PC-3 (cell line): ENCODE measurements at regions not wholly inside any gene's neighbourhood (a gene's known extent, or its start where the extent isn't known, plus 50 kb on each side); places are given as distances from the start of the nearest gene placed in this dataset.

ENCODE experiments used
- ATAC-seq: fragments of 200-7000 bp; cut with Tn5 transposase; 2 replicates; pipeline ENCODE4 v1.9.1; 2020; ENCODE audit warnings: mild to moderate bottlenecking, moderate library complexity
- BruUV-seq: library from RNA; stranded (reverse); fragments of 400-500 nt; replicated peaks from 2 replicates; lab custom pipeline; 2021; lab: Mats Ljungman, UMichigan
- CTCF ChIA-PET: fragments of 300-600 bp; sonication (Branson Sonifier 250); formaldehyde crosslinking; loops from one replicate; lab custom pipeline; 2022; ENCODE audit warnings: antibody characterized with exemption; lab: Charles Lee
- POLR2A ChIA-PET: fragments of 300-600 bp; sonication (Branson Sonifier 250); formaldehyde crosslinking; loops from one replicate; lab custom pipeline; 2022; ENCODE audit warnings: antibody characterized with exemption; ENCODE audit not compliant: unreplicated experiment; lab: Charles Lee
- DNase-seq: peaks from one replicate; pipeline ENCODE4 v3.0.0-alpha.2; 2015
- H2AFZ ChIP-seq: fragments of 300-600 bp; sonication (generic); 2 replicates; pipeline ENCODE4 v1.6.0; 2016; ENCODE audit warnings: antibody characterized with exemption, low read length
- H3F3A ChIP-seq: fragments of 300-600 bp; sonication (generic); one replicate; pipeline ENCODE4 v1.6.0; 2017; ENCODE audit warnings: antibody characterized with exemption, low read length, control low read depth, mild to moderate bottlenecking; ENCODE audit not compliant: unreplicated experiment
- H3K27ac ChIP-seq: fragments of 300-600 bp; sonication (generic); 2 replicates; pipeline ENCODE4 v1.5.1; 2016; ENCODE audit warnings: mild to moderate bottlenecking, low read length
- H3K27me3 ChIP-seq: fragments of 300-600 bp; sonication (generic); 2 replicates; pipeline ENCODE4 v1.6.1; 2016; ENCODE audit warnings: low read length, mixed read lengths
- H3K36me3 ChIP-seq: fragments of 300-600 bp; sonication (generic); 2 replicates; pipeline ENCODE4 v1.6.1; 2016; ENCODE audit warnings: low read depth, mixed run types, low read length, mixed read lengths
- H3K4me1 ChIP-seq: fragments of 300-600 bp; sonication (generic); 2 replicates; pipeline ENCODE4 v1.5.1; 2016; ENCODE audit warnings: low read length; ENCODE audit not compliant: insufficient read depth
- H3K4me2 ChIP-seq: fragments of 300-600 bp; sonication (generic); 2 replicates; pipeline ENCODE4 v1.6.0; 2016; ENCODE audit warnings: low read length
- H3K4me3 ChIP-seq: fragments of 300-600 bp; sonication (generic); 2 replicates; pipeline ENCODE4 v1.5.1; 2016; ENCODE audit warnings: mild to moderate bottlenecking, low read length, mixed read lengths
- H3K79me2 ChIP-seq: fragments of 300-600 bp; sonication (generic); 2 replicates; pipeline ENCODE4 v1.6.1; 2017; ENCODE audit warnings: low read length, mixed read lengths
- H3K9ac ChIP-seq: fragments of 300-600 bp; sonication (generic); 2 replicates; pipeline ENCODE4 v1.6.0; 2016; ENCODE audit warnings: mild to moderate bottlenecking, low read length
- H3K9me2 ChIP-seq: fragments of 300-600 bp; sonication (generic); replicated peaks from 2 replicates; pipeline ENCODE4 v1.6.1; 2016; ENCODE audit warnings: mixed run types, low read length, mixed read lengths
- H3K9me3 ChIP-seq: fragments of 300-600 bp; sonication (generic); 2 replicates; pipeline ENCODE4 v1.6.1; 2016; ENCODE audit warnings: low read length, mixed read lengths
- H4K20me1 ChIP-seq: fragments of 300-600 bp; sonication (generic); 2 replicates; pipeline ENCODE4 v1.6.1; 2016; ENCODE audit warnings: low read length, mixed read lengths
- CTCF ChIP-seq: fragments of 300-600 bp; sonication (generic); conservative IDR thresholded peaks from 2 replicates; pipeline ENCODE4 v1.5.1; 2017; ENCODE audit warnings: antibody characterized with exemption, low read depth, mild to moderate bottlenecking, low read length
- EZH2 ChIP-seq: fragments of 300-600 bp; sonication (generic); IDR thresholded peaks from one replicate; pipeline ENCODE4 v1.6.1; 2017; ENCODE audit warnings: antibody characterized with exemption, mild to moderate bottlenecking, low read length; ENCODE audit not compliant: unreplicated experiment
- EZH2phosphoT487 ChIP-seq: fragments of 300-600 bp; sonication (generic); IDR thresholded peaks from 2 replicates; pipeline ENCODE4 v1.6.1; 2018; ENCODE audit warnings: mild to moderate bottlenecking, antibody characterized with exemption, low read length, borderline replicate concordance
- intact Hi-C: fragments of 100-400 bp; cut with micrococcal nuclease; formaldehyde crosslinking; loops from 2 replicates; pipeline ENCODE4 v1.9.0; 2023

- intact Hi-C loops: no loop called here
- BruUV-seq: no TSS peak
- ChIA-PET POLR2A (no interaction called here), CTCF (no interaction called here)
- no peak overlapping the region for H3K27ac ChIP-seq
- no peak for TF ChIP-seq CTCF
- no peak for TF ChIP-seq EZH2phosphoT487
- no peak for TF ChIP-seq EZH2
- H3K4me3 ChIP-seq: no peak overlapping the region
- ATAC-seq: no peak
- H3K9me2 ChIP-seq: no peaks in the 10 kb centered on the region
- no peaks in the 10 kb centered on the region for H3K4me1 ChIP-seq
- no peak for DNase-seq
- H3K9me3 ChIP-seq: no peaks in the 10 kb centered on the region
- no peak overlapping the region for H2AFZ ChIP-seq
- no peaks in the 10 kb centered on the region for H3K36me3 ChIP-seq
- H3F3A ChIP-seq: no peaks in the 10 kb centered on the region
- no peak overlapping the region for H3K9ac ChIP-seq
- no peaks in the 10 kb centered on the region for H4K20me1 ChIP-seq
- no peaks in the 10 kb centered on the region for H3K79me2 ChIP-seq
- H3K27me3 ChIP-seq: no peaks in the 10 kb centered on the region
- H3K4me2 ChIP-seq: no peak overlapping the region
These were observed 252.1 kb upstream of the TANK start for GRCh38 chr2:160908157-160908556.

GRCh38 chr2:160909781-160910242, 250.4 kb upstream of the TANK start:
- Histone ChIP-seq H3K4me3 (no peak overlapping the region), H3K79me2 (no peaks in the 10 kb centered on the region), H3K9me2 (no peaks in the 10 kb centered on the region), H3F3A (no peaks in the 10 kb centered on the region), H3K27ac (no peak overlapping the region), H3K4me1 (no peaks in the 10 kb centered on the region), H3K9me3 (no peaks in the 10 kb centered on the region), H3K27me3 (no peaks in the 10 kb centered on the region), H3K36me3 (no peaks in the 10 kb centered on the region), H2AFZ (no peak overlapping the region), H4K20me1 (no peaks in the 10 kb centered on the region), H3K4me2 (no peak overlapping the region), H3K9ac (no peak overlapping the region)
- intact Hi-C loops: no loop called here
- ATAC-seq (no peak), DNase-seq (no peak)
- BruUV-seq: no TSS peak
- TF ChIP-seq EZH2 (no peak), EZH2phosphoT487 (no peak), CTCF (no peak)
- ChIA-PET CTCF (no interaction called here), POLR2A (no interaction called here)

GRCh38 chr2:160910681-160911080, 249.5 kb upstream of the TANK start:
- DNase-seq: no peak
- POLR2A ChIA-PET: no interaction called here
- Histone ChIP-seq H3K9me2 (no peaks in the 10 kb centered on the region), H3K9me3 (no peaks in the 10 kb centered on the region), H3K27ac (no peak overlapping the region), H3K4me1 (no peaks in the 10 kb centered on the region), H4K20me1 (no peaks in the 10 kb centered on the region), H3K36me3 (no peaks in the 10 kb centered on the region), H3K9ac (no peak overlapping the region), H2AFZ (no peak overlapping the region), H3K79me2 (no peaks in the 10 kb centered on the region), H3K27me3 (no peaks in the 10 kb centered on the region), H3K4me2 (no peak overlapping the region), H3K4me3 (no peak overlapping the region), H3F3A (no peaks in the 10 kb centered on the region)
- intact Hi-C loops: no loop called here
- TF ChIP-seq EZH2phosphoT487: no peak
- no peak for TF ChIP-seq EZH2
- no peak for TF ChIP-seq CTCF
- BruUV-seq: no TSS peak
- no peak for ATAC-seq
- CTCF ChIA-PET: no interaction called here
